ENCODE measurements at regions not wholly inside any gene's neighbourhood (a gene's known extent, or its start where the extent isn't known, plus 50 kb on each side); places are given as distances from the start of the nearest gene placed in this dataset.
"Not testable (repeated sequence)": the region's sequence is repeated elsewhere in the genome, so short reads cannot be mapped to it uniquely, and the experiment has no call there.

- DNase-seq = no peak
Observed at GRCh38 chrX:39691724-39692123, 406.0 kb downstream of the BCOR start.

GRCh38 chrX:39692796-39693195 lies 405.0 kb downstream of the BCOR start:
- no peak for DNase-seq

- DNase-seq = no peak
Observed at GRCh38 chrX:39693298-39693697, 404.5 kb downstream of the BCOR start.

GRCh38 chrX:39702636-39703035 lies 395.1 kb downstream of the BCOR start:
- DNase-seq = not testable (repeated sequence)

GRCh38 chrX:39703307-39703706 lies 394.5 kb downstream of the BCOR start:
- DNase-seq = no peak

- DNase-seq = no peak
Observed at GRCh38 chrX:39704590-39704989, 393.2 kb downstream of the BCOR start.

- DNase-seq = no peak
Observed at GRCh38 chrX:39705290-39705689, 392.5 kb downstream of the BCOR start.

GRCh38 chrX:39709364-39709763 lies 388.4 kb downstream of the BCOR start:
- no peak for DNase-seq

- no peak for DNase-seq
Observed at GRCh38 chrX:39709812-39710211, 387.9 kb downstream of the BCOR start.

GRCh38 chrX:39710776-39711175 lies 387.0 kb downstream of the BCOR start:
- DNase-seq = no peak

- no peak for DNase-seq
Observed at GRCh38 chrX:39714471-39714870, 383.3 kb downstream of the BCOR start.

- DNase-seq = no peak
Observed at GRCh38 chrX:39716401-39716800, 381.4 kb downstream of the BCOR start.

GRCh38 chrX:39716802-39717540 lies 380.8 kb downstream of the BCOR start:
- no peak for DNase-seq

GRCh38 chrX:39718981-39719380 lies 378.8 kb downstream of the BCOR start:
- DNase-seq = no peak

- no peak for DNase-seq
Observed at GRCh38 chrX:39720945-39721344, 376.8 kb downstream of the BCOR start.

GRCh38 chrX:39721566-39722279 lies 376.0 kb downstream of the BCOR start:
- no peak for DNase-seq

GRCh38 chrX:39724544-39724943 lies 373.2 kb downstream of the BCOR start:
- peak; percentile 26 for DNase-seq

- no peak for DNase-seq
Observed at GRCh38 chrX:39725114-39725513, 372.6 kb downstream of the BCOR start.

GRCh38 chrX:39725928-39726619 lies 371.7 kb downstream of the BCOR start:
- no peak for DNase-seq

GRCh38 chrX:39726771-39727170 lies 371.0 kb downstream of the BCOR start:
- DNase-seq = no peak

GRCh38 chrX:39728025-39728424 lies 369.7 kb downstream of the BCOR start:
- DNase-seq = no peak

GRCh38 chrX:39728852-39729598 lies 368.7 kb downstream of the BCOR start:
- DNase-seq = no peak

GRCh38 chrX:39729981-39730661 lies 367.6 kb downstream of the BCOR start:
- DNase-seq = no peak
